Stimulated activated naive CD8-positive, alpha-beta T cell treated with anti-CD3 and anti-CD28 coated beads, Interleukin-15, amount 100 ng/mL, for 72 hours (primary cell): ENCODE measurements at regions not wholly inside any gene's neighbourhood (a gene's known extent, or its start where the extent isn't known, plus 50 kb on each side); places are given as distances from the start of the nearest gene placed in this dataset.
A peak's percentile ranks its signal among the peaks of the same experiment; 100 is the strongest.

Experiments
- ATAC-seq: fragments of 150-1000 bp; cut with Tn5 transposase; 2 replicates; pipeline ENCODE4 v1.10.0; 2021; ENCODE audit warnings: mild to moderate bottlenecking, moderate library complexity
- DNase-seq, 2 donors: peaks; one replicate each; pipeline ENCODE4 v3.0.0; 2021 to 2022
- H3K27ac Mint-ChIP-seq, 2 donors: one replicate each; pipeline ENCODE4 v1.8.0; 2022; ENCODE audit warnings: mild to moderate bottlenecking in 2 of 2, mixed read lengths in 2 of 2, moderate library complexity in 2 of 2
- H3K27me3 Mint-ChIP-seq: one replicate; pipeline ENCODE4 v1.8.0; 2022; ENCODE audit warnings: mixed read lengths
- H3K4me1 Mint-ChIP-seq: one replicate; pipeline ENCODE4 v1.8.0; 2022; ENCODE audit warnings: mild to moderate bottlenecking, mixed read lengths
- H3K4me3 Mint-ChIP-seq, 2 donors: one replicate each; pipeline ENCODE4 v1.8.0; 2022; ENCODE audit warnings: mild to moderate bottlenecking in 2 of 2, mixed read lengths in 2 of 2, moderate library complexity in 1 of 2
- H3K9me3 Mint-ChIP-seq, 2 donors: one replicate each; pipeline ENCODE4 v1.8.0; 2022; ENCODE audit warnings: mixed read lengths in 2 of 2

DNA sequence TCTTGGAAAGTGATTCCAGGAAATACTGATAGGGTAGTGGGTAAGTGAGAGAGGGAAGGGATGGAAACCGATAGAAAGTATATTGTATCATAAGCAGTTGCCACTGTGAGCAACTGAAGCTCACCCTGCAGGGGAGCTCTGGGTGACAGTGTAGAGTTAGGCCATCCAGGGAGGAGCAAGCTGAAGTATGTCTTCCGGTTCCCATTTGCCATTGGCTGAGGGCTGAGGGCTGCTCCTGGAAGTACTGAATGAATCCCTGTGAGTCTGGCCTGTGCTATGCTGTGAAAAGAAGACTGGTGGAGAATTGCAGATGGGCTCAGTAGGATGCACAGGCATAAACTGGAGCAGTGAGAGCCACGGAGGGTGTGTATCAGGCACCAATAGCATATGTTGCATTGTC is 348.3 kb downstream of the MFSD1 start:
- ATAC-seq = peak; percentile 35
- DNase-seq = no peak
- Mint-ChIP-seq H3K27me3 (no peaks in the 10 kb centered on the region), H3K4me1 (no peaks in the 10 kb centered on the region), H3K4me3 (no peak overlapping the region), H3K27ac (no peak overlapping the region), H3K9me3 (no peaks in the 10 kb centered on the region)

DNA sequence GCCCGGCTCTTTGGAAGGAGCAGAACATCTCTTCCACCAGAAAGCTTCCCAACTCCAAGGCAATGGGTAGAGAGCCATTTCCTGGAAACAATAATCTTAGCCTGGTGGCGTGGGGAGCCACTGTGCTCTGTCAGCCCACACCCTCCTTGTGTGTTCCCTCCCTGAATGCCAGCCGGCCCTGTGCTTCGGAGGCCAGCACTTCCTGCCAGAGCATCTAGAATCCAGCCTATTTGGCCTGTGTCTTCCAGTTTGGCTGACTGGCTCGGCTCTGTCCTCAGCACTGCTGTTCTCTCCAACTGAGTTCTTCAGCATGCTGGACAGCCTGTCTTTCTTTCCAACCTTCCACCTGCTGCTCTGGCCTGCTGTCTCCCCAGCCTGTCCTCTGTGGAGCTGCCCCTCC is 349.3 kb downstream of the MFSD1 start:
- no peak for DNase-seq
- no peak for ATAC-seq
- Mint-ChIP-seq H3K9me3 (no peaks in the 10 kb centered on the region), H3K4me3 (no peak overlapping the region), H3K27ac (no peak overlapping the region), H3K4me1 (no peaks in the 10 kb centered on the region), H3K27me3 (no peaks in the 10 kb centered on the region)

- Mint-ChIP-seq H3K27ac (no peak overlapping the region), H3K4me3 (no peak overlapping the region), H3K27me3 (no peaks in the 10 kb centered on the region), H3K4me1 (no peaks in the 10 kb centered on the region), H3K9me3 (peaks cover 0 to 4% of the 10 kb centered on the region in 2 donors)
- DNase-seq = no peak
- ATAC-seq = no peak
These were observed 355.4 kb downstream of the MFSD1 start for GRCh38 chr3:159157275-159157674.

DNA sequence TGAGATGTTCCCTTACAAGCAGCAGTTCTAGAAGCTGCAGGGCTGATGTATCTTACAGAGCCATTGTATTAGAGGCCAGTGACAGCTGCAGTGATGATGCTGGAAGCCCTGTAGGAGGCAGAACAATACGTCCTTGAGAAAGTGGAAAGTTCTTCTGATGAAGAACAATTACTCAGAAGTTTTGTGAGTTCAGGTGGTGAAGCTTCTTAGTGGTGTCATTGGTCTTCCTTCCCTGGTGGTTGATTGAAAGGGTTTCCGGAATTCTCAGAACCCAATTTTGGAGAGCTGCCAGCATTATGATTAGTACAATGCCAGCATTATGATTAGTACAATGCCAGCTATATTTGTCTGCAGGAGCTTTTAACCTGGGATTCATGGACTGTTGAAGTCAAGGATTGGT is 356.4 kb downstream of the MFSD1 start:
- peaks cover 0 to 4% of the 10 kb centered on the region in 2 donors for H3K9me3 Mint-ChIP-seq
- no peak overlapping the region for H3K27ac Mint-ChIP-seq
- H3K27me3 Mint-ChIP-seq = no peaks in the 10 kb centered on the region
- no peaks in the 10 kb centered on the region for H3K4me1 Mint-ChIP-seq
- DNase-seq (no peak), ATAC-seq (no peak)
- H3K4me3 Mint-ChIP-seq = no peak overlapping the region

GRCh38 chr3:159158801-159159200 is 356.9 kb downstream of the MFSD1 start:
- Mint-ChIP-seq H3K27me3 (no peaks in the 10 kb centered on the region), H3K9me3 (peaks cover 0 to 4% of the 10 kb centered on the region in 2 donors), H3K4me3 (no peak overlapping the region), H3K4me1 (no peaks in the 10 kb centered on the region), H3K27ac (no peak overlapping the region)
- DNase-seq (no peak), ATAC-seq (no peak)

GRCh38 chr3:159159546-159159945 is 357.7 kb downstream of the MFSD1 start:
- ATAC-seq (no peak), DNase-seq (no peak)
- Mint-ChIP-seq H3K4me1 (no peaks in the 10 kb centered on the region), H3K27ac (no peak overlapping the region), H3K4me3 (no peak overlapping the region), H3K27me3 (no peaks in the 10 kb centered on the region), H3K9me3 (peaks cover 0 to 4% of the 10 kb centered on the region in 2 donors)

GRCh38 chr3:159163656-159164055 is 361.8 kb downstream of the MFSD1 start:
- H3K9me3 Mint-ChIP-seq = peaks cover 0 to 4% of the 10 kb centered on the region in 2 donors
- DNase-seq = no peak
- no peak overlapping the region for H3K27ac Mint-ChIP-seq
- H3K4me1 Mint-ChIP-seq = no peaks in the 10 kb centered on the region
- no peaks in the 10 kb centered on the region for H3K27me3 Mint-ChIP-seq
- no peak overlapping the region for H3K4me3 Mint-ChIP-seq
- ATAC-seq = no peak

DNA sequence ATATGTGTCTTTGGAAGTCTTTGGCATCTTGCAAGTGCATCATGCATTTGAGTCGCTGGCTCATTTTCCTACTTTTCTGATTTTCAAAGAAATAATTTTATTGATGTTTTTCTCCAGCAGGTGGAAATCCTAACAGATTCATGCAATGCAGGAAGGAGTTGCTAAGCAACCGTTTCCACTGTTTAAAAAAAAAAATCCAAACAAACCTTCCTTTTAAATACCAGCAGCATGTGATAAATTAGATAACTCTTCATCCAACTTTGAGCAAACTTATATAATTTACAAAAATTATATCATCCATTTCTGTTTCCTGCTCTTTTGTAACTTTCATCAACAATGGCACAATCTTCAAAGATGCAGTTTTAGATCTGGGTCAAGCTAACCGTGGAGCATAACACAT is 364.1 kb downstream of the MFSD1 start:
- H3K4me1 Mint-ChIP-seq = no peaks in the 10 kb centered on the region
- ATAC-seq (no peak), DNase-seq (no peak)

GRCh38 chr3:159166899-159167586 is 365.2 kb downstream of the MFSD1 start:
- ATAC-seq (no peak), DNase-seq (no peak)
- Mint-ChIP-seq H3K4me3 (no peak overlapping the region), H3K27me3 (no peaks in the 10 kb centered on the region), H3K4me1 (no peaks in the 10 kb centered on the region), H3K9me3 (no peaks in the 10 kb centered on the region), H3K27ac (no peak overlapping the region)

More for the DNA sequence above, 364.1 kb downstream of the MFSD1 start:
- Mint-ChIP-seq H3K27ac (no peak overlapping the region), H3K9me3 (no peaks in the 10 kb centered on the region), H3K4me3 (no peak overlapping the region), H3K27me3 (no peaks in the 10 kb centered on the region)

DNA sequence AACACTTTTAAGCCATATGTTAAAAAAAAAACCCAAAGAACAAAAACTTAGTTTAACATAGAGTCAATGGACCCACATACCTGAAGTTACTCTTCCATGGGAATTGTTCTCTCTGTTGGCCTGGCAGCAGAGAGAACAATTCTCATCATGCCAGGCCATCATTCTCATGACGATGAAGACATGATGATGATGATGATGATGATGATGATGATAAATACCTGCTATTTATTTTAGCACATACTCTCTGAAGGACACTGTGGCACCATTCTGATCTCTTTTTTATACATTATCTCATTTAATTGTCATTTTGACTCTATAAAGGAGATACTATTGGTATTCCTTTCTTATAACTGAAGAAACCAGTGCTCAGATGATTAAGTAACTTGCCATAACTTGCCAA is 366.9 kb downstream of the MFSD1 start:
- H3K4me3 Mint-ChIP-seq = no peak overlapping the region

DNA sequence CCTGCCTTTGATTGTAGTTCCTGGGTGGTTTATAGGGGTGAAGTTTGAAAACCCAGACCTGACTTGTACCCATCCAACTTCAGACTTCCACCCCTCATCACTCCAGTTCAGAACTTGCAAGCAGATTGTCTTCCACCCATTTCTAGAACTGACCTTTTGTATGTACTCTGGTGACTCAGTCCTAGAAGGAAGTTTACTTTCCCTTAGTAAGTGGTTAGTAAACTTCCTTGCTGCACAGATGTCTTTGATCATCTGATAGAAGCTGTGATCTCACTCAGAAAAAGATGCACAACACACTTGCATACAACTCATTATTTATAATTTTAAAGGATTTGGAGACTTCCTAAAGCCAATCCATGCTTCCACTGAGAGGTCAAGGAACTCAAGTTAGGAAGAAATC is 368.0 kb downstream of the MFSD1 start:
- Mint-ChIP-seq H3K4me1 (no peaks in the 10 kb centered on the region), H3K27me3 (no peaks in the 10 kb centered on the region), H3K27ac (no peak overlapping the region), H3K4me3 (no peak overlapping the region), H3K9me3 (no peaks in the 10 kb centered on the region)
- no peak for DNase-seq
- ATAC-seq = no peak

More for the DNA sequence above, 366.9 kb downstream of the MFSD1 start:
- no peaks in the 10 kb centered on the region for H3K9me3 Mint-ChIP-seq
- no peaks in the 10 kb centered on the region for H3K27me3 Mint-ChIP-seq
- DNase-seq (no peak), ATAC-seq (no peak)
- no peak overlapping the region for H3K27ac Mint-ChIP-seq
- H3K4me1 Mint-ChIP-seq = no peaks in the 10 kb centered on the region

GRCh38 chr3:159170436-159171003 is 368.7 kb downstream of the MFSD1 start:
- no peak for DNase-seq
- Mint-ChIP-seq H3K27ac (no peak overlapping the region), H3K27me3 (no peaks in the 10 kb centered on the region), H3K9me3 (no peaks in the 10 kb centered on the region), H3K4me1 (no peaks in the 10 kb centered on the region), H3K4me3 (no peak overlapping the region)
- no peak for ATAC-seq

DNA sequence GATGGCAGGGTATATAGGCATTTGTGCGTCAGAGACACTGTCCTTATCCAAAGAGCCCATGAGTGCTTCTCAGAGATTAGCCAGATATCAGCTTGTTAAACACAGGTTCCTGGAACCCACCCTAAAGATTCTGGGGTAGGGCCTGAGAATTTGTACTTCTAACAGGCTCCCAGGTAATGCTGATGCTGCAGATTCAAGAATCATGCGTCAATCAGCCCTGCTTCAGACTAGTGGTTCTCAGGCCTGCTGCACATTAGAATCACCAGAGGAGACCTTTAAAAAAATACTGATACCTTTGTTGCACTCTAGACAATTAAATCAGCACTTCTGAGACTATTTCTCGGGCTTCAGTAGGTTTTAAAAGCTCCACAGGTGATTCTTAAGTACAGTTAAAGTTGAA is 369.5 kb downstream of the MFSD1 start:
- ATAC-seq = no peak
- Mint-ChIP-seq H3K4me1 (no peaks in the 10 kb centered on the region), H3K9me3 (no peaks in the 10 kb centered on the region), H3K27me3 (no peaks in the 10 kb centered on the region), H3K27ac (no peak overlapping the region), H3K4me3 (no peak overlapping the region)
- no peak for DNase-seq

DNA sequence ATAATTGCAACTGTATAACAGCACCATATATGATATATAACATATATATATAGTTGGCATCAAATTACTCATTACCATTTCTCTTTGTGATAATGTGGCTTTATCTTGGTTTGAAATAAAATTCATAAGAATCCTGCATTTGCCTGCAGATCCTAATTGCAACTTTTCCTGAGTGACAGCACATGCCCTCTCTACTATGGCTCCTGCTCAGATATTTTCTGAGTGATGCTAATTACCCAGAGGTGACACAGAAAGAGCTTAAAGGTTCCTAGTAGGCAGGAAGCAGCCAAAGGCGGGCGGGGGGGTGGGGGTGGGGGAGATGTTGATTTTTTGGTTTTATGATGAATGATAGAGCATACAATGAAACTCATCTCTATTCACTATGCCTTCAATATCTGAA is 370.6 kb downstream of the MFSD1 start:
- H3K4me1 Mint-ChIP-seq = no peaks in the 10 kb centered on the region
- no peak overlapping the region for H3K4me3 Mint-ChIP-seq
- DNase-seq (no peak), ATAC-seq (no peak)
- no peaks in the 10 kb centered on the region for H3K9me3 Mint-ChIP-seq
- H3K27me3 Mint-ChIP-seq = no peaks in the 10 kb centered on the region
- no peak overlapping the region for H3K27ac Mint-ChIP-seq

GRCh38 chr3:159174715-159175692 is 373.1 kb downstream of the MFSD1 start:
- Mint-ChIP-seq H3K27ac (no peak overlapping the region), H3K9me3 (no peaks in the 10 kb centered on the region), H3K4me1 (no peaks in the 10 kb centered on the region), H3K27me3 (no peaks in the 10 kb centered on the region), H3K4me3 (no peak overlapping the region)
- no peak for DNase-seq
- ATAC-seq = no peak
